Neural progenitor cell (in vitro differentiated cells): ENCODE measurements at regions not wholly inside any gene's neighbourhood (a gene's known extent, or its start where the extent isn't known, plus 50 kb on each side); places are given as distances from the start of the nearest gene placed in this dataset.

Source experiments
- CTCF ChIP-seq: fragments of 200-600 bp; sonication (generic); IDR thresholded peaks from 2 replicates; pipeline ENCODE4 v1.5.1; 2017; ENCODE audit warnings: antibody characterized with exemption, mild to moderate bottlenecking
- EZH2 ChIP-seq: fragments of 200-600 bp; sonication (generic); IDR thresholded peaks from 2 replicates; pipeline ENCODE4 v1.6.1; 2017; ENCODE audit warnings: antibody characterized with exemption, mild to moderate bottlenecking, moderate library complexity
- EZH2phosphoT487 ChIP-seq: fragments of 200-600 bp; sonication (generic); IDR thresholded peaks from 2 replicates; pipeline ENCODE4 v1.6.1; 2017; ENCODE audit warnings: antibody characterized with exemption

GRCh38 chr4:123659262-123659661 lies 262.7 kb downstream of the SPRY1 start:
- no peak for TF ChIP-seq CTCF
- TF ChIP-seq EZH2, result no peak
- TF ChIP-seq EZH2phosphoT487, result no peak
